COLO668 (cell line): ENCODE measurements at regions not wholly inside any gene's neighbourhood (a gene's known extent, or its start where the extent isn't known, plus 50 kb on each side); places are given as distances from the start of the nearest gene placed in this dataset.
"Not testable (repeated sequence)": the region's sequence is repeated elsewhere in the genome, so short reads cannot be mapped to it uniquely, and the experiment has no call there.

Experiments used
- DNase-seq: peaks from one replicate; lab custom pipeline; 2025; ENCODE audit not compliant: unreplicated experiment; lab: John Stamatoyannopoulos, UW

- no peak for DNase-seq
These were observed 341.7 kb downstream of the LRRC3B start for GRCh38 chr3:26964313-26964712.

- no peak for DNase-seq
These were observed 342.3 kb downstream of the LRRC3B start for GRCh38 chr3:26964836-26965235.

GRCh38 chr3:26967501-26967900 is 344.9 kb downstream of the LRRC3B start:
- DNase-seq: no peak

GRCh38 chr3:26984416-26985390 is 362.1 kb downstream of the LRRC3B start:
- DNase-seq: no peak

- DNase-seq: peak; percentile 31
These were observed 366.5 kb downstream of the LRRC3B start for GRCh38 chr3:26989037-26989436.

- DNase-seq: peak; percentile 2
These were observed 372.0 kb downstream of the NEK10 start for GRCh38 chr3:26997226-26997625.

GRCh38 chr3:27010834-27011233 is 358.3 kb downstream of the NEK10 start:
- no peak for DNase-seq

- no peak for DNase-seq
These were observed 347.0 kb downstream of the NEK10 start for GRCh38 chr3:27022096-27022761.

GRCh38 chr3:27024493-27024892 is 344.7 kb downstream of the NEK10 start:
- DNase-seq: no peak

GRCh38 chr3:27025718-27026117 is 343.5 kb downstream of the NEK10 start:
- DNase-seq: no peak

GRCh38 chr3:27031476-27031875 is 337.7 kb downstream of the NEK10 start:
- DNase-seq: no peak

GRCh38 chr3:27034255-27034654 is 334.9 kb downstream of the NEK10 start:
- no peak for DNase-seq

- DNase-seq: no peak
These were observed 328.5 kb downstream of the NEK10 start for GRCh38 chr3:27040674-27041073.

GRCh38 chr3:27042541-27042940 is 326.6 kb downstream of the NEK10 start:
- DNase-seq: not testable (repeated sequence)

- no peak for DNase-seq
These were observed 325.7 kb downstream of the NEK10 start for GRCh38 chr3:27043328-27043955.

- no peak for DNase-seq
These were observed 324.2 kb downstream of the NEK10 start for GRCh38 chr3:27044931-27045481.

GRCh38 chr3:27046351-27046750 is 322.8 kb downstream of the NEK10 start:
- DNase-seq: no peak

- DNase-seq: no peak
These were observed 319.4 kb downstream of the NEK10 start for GRCh38 chr3:27049792-27050191.

GRCh38 chr3:27051527-27051926 is 317.7 kb downstream of the NEK10 start:
- not testable (repeated sequence) for DNase-seq

- no peak for DNase-seq
These were observed 312.9 kb downstream of the NEK10 start for GRCh38 chr3:27056326-27056725.

GRCh38 chr3:27059489-27059888 is 309.7 kb downstream of the NEK10 start:
- no peak for DNase-seq
